Type B pancreatic cell (in vitro differentiated cells): ENCODE measurements at regions not wholly inside any gene's neighbourhood (a gene's known extent, or its start where the extent isn't known, plus 50 kb on each side); places are given as distances from the start of the nearest gene placed in this dataset.
"Not testable (repeated sequence)": the region's sequence is repeated elsewhere in the genome, so short reads cannot be mapped to it uniquely, and the experiment has no call there.

Source experiments
- DNase-seq: peaks from one replicate; pipeline ENCODE4 v3.0.0; 2021; ENCODE audit warnings: mixed read lengths; ENCODE audit not compliant: unreplicated experiment; ENCODE audit errors: extremely low spot score
- H3K27ac Mint-ChIP-seq: 2 replicates; pipeline ENCODE4 v1.8.0; 2021; ENCODE audit warnings: mild to moderate bottlenecking, mixed read lengths
- H3K27me3 Mint-ChIP-seq: 2 replicates; pipeline ENCODE4 v1.8.0; 2021; ENCODE audit warnings: mixed read lengths
- H3K36me3 Mint-ChIP-seq: 2 replicates; pipeline ENCODE4 v1.8.0; 2021; ENCODE audit warnings: mixed read lengths
- H3K4me1 Mint-ChIP-seq: one replicate; pipeline ENCODE4 v1.8.0; 2021; ENCODE audit warnings: mixed read lengths; ENCODE audit not compliant: unreplicated experiment
- H3K4me3 Mint-ChIP-seq: 2 replicates; pipeline ENCODE4 v1.8.0; 2021; ENCODE audit warnings: mild to moderate bottlenecking, mixed read lengths
- H3K9me3 Mint-ChIP-seq: 2 replicates; pipeline ENCODE4 v1.8.0; 2021; ENCODE audit warnings: mixed read lengths
- CTCF ChIP-seq: fragments of 200-600 bp; sonication (generic); conservative IDR thresholded peaks from 2 replicates; pipeline ENCODE4 v1.5.0; 2021; ENCODE audit warnings: antibody characterized with exemption, mild to moderate bottlenecking

DNA sequence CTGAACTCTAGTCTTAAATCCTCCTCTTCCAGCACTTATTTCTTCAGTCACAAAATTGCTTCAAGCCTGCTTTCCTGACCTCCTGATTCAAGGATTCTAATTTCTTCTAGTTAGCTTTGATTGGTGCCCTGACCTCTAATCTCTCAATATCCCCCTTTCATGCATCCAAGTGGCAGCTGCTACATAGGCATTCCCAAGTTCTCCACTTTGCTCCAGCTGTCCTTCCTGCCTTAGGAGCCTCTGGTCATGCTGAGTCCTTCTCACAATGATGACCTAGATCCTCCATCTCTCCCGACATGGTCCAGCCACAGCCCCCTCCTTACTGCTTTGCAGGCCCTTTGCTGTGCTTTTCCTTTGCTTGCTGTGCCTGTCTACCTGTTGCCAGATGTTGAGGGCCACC is 347.8 kb upstream of the C2CD4B start:
- Mint-ChIP-seq H3K36me3 (no peaks in the 10 kb centered on the region), H3K9me3 (no peaks in the 10 kb centered on the region), H3K4me1 (peaks cover 24% of the 10 kb centered on the region), H3K27ac (no peak overlapping the region), H3K4me3 (no peak overlapping the region), H3K27me3 (peaks cover 3% of the 10 kb centered on the region)
- no peak for TF ChIP-seq CTCF
- DNase-seq = no peak

DNA sequence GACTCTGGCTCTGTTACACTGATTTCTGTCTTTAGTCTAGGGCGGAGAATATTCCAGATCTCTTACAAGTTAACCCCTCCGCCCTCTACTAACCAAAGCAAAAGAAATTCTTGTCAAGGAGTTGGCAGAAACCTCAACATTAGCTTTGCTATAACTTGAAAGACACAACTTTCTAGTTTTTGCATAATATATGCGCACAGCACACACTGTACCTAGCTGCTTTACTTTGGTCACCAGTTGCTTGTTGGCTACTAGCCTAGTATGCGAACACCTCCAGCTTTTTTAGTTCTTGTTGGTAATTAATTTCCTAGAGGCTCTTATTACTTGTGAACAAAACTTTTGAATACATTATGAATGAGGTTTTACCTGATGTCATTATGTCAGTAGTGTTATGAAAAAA is 348.8 kb upstream of the C2CD4B start:
- no peak overlapping the region for H3K27ac Mint-ChIP-seq
- no peaks in the 10 kb centered on the region for H3K36me3 Mint-ChIP-seq
- no peaks in the 10 kb centered on the region for H3K9me3 Mint-ChIP-seq
- H3K27me3 Mint-ChIP-seq = peaks cover 3% of the 10 kb centered on the region
- TF ChIP-seq CTCF = no peak
- peaks cover 24% of the 10 kb centered on the region for H3K4me1 Mint-ChIP-seq
- no peak for DNase-seq
- no peak overlapping the region for H3K4me3 Mint-ChIP-seq

DNA sequence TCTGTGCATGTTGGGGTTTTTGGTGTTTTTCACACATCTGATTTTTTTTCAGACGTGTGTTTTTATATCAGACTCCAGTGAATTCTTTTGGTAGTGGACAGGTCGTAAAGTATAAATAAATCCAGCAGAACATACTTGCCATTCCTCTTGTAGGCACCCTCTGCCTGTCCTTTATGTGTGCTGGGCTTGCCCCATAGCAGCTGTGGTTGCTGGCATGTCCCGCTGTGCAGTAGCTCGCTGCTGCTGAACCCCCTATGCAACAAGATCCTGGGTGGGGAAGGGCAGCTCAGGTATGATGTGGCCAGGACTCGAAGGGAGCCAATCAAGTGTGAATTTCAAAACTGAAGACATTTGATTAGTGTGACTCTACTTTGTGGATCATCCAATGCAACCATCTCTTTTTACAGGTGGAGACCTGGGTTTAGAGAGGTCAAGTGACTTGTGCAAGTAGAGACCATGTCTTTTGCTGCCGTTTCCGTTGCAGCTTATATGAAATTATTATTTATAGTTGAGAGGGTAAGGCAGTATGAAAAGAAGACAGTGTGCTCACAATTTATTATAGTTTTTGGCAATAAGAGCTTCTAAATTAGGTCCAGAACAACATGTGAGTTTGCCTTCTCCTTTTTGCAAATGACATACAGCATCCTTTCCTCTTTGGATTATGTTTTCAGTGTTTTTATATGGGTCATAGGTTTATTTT is 350.8 kb upstream of the C2CD4B start:
- no peak for DNase-seq
- no peak overlapping the region for H3K27ac Mint-ChIP-seq
- no peak overlapping the region for H3K4me3 Mint-ChIP-seq
- no peaks in the 10 kb centered on the region for H3K9me3 Mint-ChIP-seq
- no peak for TF ChIP-seq CTCF
- no peaks in the 10 kb centered on the region for H3K36me3 Mint-ChIP-seq
- peaks cover 24% of the 10 kb centered on the region for H3K4me1 Mint-ChIP-seq
- peaks cover 3% of the 10 kb centered on the region for H3K27me3 Mint-ChIP-seq

GRCh38 chr15:62517541-62517940 is 352.5 kb upstream of the C2CD4B start:
- no peaks in the 10 kb centered on the region for H3K36me3 Mint-ChIP-seq
- H3K9me3 Mint-ChIP-seq = no peaks in the 10 kb centered on the region
- H3K4me3 Mint-ChIP-seq = no peak overlapping the region
- no peak overlapping the region for H3K27ac Mint-ChIP-seq
- no peak for TF ChIP-seq CTCF
- DNase-seq = no peak
- no peaks in the 10 kb centered on the region for H3K27me3 Mint-ChIP-seq
- peaks cover 28% of the 10 kb centered on the region for H3K4me1 Mint-ChIP-seq

- peaks cover 30% of the 10 kb centered on the region for H3K4me1 Mint-ChIP-seq
- H3K9me3 Mint-ChIP-seq, DNase-seq, H3K27me3 Mint-ChIP-seq, H3K36me3 Mint-ChIP-seq, H3K27ac Mint-ChIP-seq, H3K4me3 Mint-ChIP-seq: not testable (repeated sequence)
Measured at GRCh38 chr15:62518666-62519065, 353.6 kb upstream of the C2CD4B start.

DNA sequence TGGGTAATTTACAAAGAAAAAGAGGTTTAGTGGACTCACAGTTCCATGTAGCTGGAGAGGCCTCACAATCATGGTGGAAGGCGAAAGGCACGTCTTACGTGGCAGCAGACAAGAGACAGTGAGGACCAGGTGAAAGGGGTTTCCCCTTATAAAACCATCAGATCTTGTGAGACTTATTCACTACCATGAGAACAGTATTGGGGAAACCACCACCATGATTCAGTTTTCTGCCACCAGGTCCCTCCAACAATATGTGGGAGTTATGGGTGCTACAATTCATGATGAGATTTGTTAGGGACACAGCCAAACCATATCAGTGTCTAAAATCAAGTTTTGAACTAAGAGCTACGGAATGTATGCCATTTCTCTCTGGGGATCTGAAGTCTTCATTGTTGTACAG is 354.8 kb upstream of the C2CD4B start:
- Mint-ChIP-seq H3K27me3 (no peaks in the 10 kb centered on the region), H3K36me3 (no peaks in the 10 kb centered on the region), H3K4me3 (no peak overlapping the region), H3K4me1 (peaks cover 30% of the 10 kb centered on the region), H3K27ac (no peak overlapping the region), H3K9me3 (no peaks in the 10 kb centered on the region)
- no peak for DNase-seq
- TF ChIP-seq CTCF = no peak
